GM13976 (cell line): ENCODE measurements at regions not wholly inside any gene's neighbourhood (a gene's known extent, or its start where the extent isn't known, plus 50 kb on each side); places are given as distances from the start of the nearest gene placed in this dataset.
"Not testable (repeated sequence)": the region's sequence is repeated elsewhere in the genome, so short reads cannot be mapped to it uniquely, and the experiment has no call there.

Source experiments
- DNase-seq: peaks from one replicate; pipeline ENCODE4 v3.0.0; 2012; ENCODE audit warnings: low spot score
- in situ Hi-C: fragments of 300-500 bp; cut with MboI; formaldehyde crosslinking; loops from one replicate; pipeline ENCODE4 v1.12.0; 2022; ENCODE audit warnings: low sequenced_read_pairs, mixed read lengths, inconsistent platforms; ENCODE audit not compliant: unreplicated experiment
- TF ChIP-seq, protein P1 (sequence below): IDR thresholded peaks from 2 replicates; pipeline ENCODE4 v1.5.1; 2012; ENCODE audit warnings: borderline replicate concordance, mild to moderate bottlenecking; ENCODE audit not compliant: insufficient read depth; ENCODE audit errors: extremely low read depth, missing control alignments, control extremely low read depth

DNA sequence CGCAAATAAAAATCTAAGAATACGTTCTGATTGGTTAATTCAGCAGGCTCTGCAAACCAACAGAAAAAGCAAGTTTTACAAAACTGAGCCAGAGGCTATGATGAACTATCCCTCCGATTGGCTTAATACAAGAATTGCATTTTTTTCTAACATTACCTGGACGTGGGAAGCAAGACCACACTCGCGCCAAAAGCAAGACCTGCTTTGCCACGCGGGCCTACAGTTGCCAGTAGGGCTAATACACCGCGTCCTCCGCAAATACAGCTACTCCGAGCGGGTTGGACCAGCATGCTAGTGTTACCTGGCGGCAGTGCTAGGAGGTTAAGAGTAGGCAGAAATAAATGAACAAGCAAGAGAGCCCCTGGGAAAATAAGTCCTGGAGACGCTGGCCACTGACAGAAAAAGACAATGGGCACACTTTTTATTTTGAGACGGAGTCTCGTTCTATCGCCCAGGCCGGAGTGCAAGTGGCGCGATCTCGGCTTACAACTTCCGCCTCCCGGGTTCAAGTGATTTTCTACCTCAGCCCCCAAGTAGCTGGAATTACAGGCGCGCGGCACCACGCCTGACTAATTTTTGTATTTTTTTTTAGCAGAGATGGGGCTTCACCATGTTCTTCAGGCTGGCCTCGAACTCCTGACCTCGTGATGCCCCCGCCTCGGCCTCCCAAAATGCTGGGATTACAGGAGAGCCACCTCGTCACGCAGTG, 131.9 kb upstream of the BTN3A2 start:
- TF ChIP-seq, protein P1, sequence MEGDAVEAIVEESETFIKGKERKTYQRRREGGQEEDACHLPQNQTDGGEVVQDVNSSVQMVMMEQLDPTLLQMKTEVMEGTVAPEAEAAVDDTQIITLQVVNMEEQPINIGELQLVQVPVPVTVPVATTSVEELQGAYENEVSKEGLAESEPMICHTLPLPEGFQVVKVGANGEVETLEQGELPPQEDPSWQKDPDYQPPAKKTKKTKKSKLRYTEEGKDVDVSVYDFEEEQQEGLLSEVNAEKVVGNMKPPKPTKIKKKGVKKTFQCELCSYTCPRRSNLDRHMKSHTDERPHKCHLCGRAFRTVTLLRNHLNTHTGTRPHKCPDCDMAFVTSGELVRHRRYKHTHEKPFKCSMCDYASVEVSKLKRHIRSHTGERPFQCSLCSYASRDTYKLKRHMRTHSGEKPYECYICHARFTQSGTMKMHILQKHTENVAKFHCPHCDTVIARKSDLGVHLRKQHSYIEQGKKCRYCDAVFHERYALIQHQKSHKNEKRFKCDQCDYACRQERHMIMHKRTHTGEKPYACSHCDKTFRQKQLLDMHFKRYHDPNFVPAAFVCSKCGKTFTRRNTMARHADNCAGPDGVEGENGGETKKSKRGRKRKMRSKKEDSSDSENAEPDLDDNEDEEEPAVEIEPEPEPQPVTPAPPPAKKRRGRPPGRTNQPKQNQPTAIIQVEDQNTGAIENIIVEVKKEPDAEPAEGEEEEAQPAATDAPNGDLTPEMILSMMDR = no peak

DNA sequence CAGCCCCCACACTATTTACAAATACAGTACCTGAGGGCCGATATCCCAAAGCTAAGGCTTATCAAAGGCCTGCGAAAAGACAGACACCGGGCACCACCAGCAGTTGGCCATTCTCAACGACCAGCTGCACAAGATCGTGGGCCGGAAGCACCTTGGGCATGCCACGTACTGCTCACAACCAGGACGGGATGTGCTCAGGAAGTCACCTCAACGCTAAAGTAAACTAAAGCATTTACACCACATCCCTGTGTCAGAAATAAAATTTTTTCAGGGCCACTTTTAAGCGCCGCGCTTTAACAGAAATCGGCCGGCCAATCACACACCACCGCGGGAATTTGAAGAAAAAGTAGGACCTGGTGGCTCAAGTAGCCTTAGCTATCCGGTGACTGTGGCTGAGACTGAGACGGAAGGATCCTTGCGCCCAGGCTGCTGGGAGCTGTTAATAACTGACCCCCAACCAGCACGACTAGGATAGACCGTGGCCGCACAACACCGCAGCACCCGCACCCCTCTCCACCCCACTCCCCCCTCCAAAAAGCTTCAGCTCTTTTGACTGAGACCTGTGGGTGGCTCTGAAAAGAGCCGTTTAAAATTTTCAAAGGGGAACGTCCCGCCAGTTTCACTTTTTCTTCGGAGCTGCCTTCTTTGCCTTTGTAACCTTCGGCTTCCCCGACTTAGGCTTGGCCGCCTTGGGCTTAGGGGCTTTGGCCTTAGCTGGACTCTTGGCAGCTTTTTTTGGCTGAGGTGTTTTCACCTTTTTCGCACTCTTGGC, 131.2 kb upstream of the BTN3A2 start:
- DNase-seq = peak; percentile 63
- in situ Hi-C loops = no loop called here
- TF ChIP-seq, protein P1 = no peak

More for the DNA sequence above, 131.9 kb upstream of the BTN3A2 start:
- in situ Hi-C loops = no loop called here
- DNase-seq = no peak

DNA sequence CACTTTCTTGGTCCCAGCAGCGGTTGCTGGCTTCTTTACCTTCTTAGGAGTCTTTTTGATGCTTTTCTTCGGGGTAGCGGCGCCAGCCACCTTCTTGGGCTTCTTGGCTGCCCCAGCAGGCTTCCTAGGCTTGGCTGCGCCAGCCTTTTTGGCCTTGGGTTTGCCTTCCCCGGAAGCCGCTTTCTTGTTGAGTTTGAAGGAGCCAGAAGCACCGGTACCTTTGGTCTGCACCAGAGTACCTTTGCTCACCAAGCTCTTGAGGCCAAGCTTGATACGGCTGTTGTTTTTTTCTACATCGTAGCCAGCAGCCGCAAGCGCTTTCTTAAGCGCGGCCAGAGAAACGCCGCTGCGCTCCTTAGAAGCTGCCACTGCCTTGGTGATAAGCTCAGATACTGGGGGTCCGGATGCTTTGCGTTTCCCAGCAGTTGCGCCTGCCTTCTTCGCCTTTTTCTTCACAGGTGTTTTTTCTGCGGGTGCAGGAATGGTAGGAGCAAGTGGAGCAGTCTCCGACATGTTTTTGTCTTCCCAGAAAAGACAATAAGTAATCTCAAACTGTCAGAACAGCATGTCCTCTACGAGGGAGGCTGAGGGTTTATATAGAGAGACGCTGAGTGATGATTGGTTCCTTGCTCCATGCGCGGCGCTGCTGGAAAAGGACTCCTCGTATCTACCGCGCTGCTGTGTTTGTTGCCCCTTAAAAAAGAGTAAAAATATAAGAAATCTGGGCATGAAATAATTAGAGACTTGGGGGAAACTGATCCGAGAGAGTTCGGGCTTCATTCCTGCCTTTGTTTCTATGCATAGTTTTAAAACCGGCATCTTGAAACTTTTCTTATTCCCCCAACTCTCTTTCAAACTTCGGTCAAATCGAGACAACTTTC, 130.3 kb upstream of the BTN3A2 start:
- TF ChIP-seq, protein P1 = no peak
- in situ Hi-C loops = no loop called here
- DNase-seq = peak; percentile 69

DNA sequence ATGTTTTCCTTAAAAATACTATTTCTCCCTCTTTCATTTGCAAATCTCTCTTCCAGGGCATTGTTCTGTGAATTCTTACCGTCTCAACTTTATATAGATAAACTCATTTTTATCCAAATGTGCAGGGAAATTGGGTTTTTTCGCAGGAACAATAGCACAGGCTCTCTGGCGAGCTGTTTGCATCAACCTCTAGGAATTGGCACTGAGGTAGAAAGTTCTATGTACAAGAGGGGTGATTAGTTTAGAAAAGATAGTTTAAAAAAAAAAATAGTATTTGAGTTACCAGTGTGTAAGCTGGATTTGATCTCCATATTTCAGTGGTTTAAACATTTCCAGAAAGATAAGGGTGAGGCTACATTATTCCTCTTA, 129.7 kb upstream of the BTN3A2 start:
- in situ Hi-C loops = no loop called here
- DNase-seq = no peak
- TF ChIP-seq, protein P1 = no peak

DNA sequence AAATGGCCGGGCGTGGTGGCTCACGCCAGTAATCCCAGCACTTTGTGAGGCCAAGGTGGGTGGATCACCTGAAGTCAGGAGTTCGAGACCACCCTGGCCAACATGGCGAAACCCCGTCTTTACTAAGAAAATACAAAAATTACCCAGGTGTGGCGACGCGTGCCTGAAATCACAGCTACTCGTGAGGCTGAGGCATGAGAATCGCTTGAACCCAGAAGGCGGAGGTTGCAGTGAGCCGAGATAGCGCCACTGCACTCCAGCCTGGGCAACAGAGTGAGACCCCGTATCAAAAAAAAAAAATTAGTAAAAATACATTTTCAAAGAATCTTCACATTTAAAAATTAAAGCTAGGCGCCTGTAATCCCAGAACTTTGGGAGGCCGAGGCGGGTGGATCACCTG, 125.6 kb upstream of the BTN3A2 start:
- in situ Hi-C loops, DNase-seq: not testable (repeated sequence)

GRCh38 chr6:26240157-26241032, 124.6 kb upstream of the BTN3A2 start:
- in situ Hi-C loops = no loop called here
- TF ChIP-seq, protein P1 = no peak
- peak; percentile 76 for DNase-seq
